GM23338 (cell line): ENCODE measurements at regions not wholly inside any gene's neighbourhood (a gene's known extent, or its start where the extent isn't known, plus 50 kb on each side); places are given as distances from the start of the nearest gene placed in this dataset.

Experiments
- ATAC-seq: fragments of 200-7000 bp; cut with Tn5 transposase; 3 replicates; pipeline ENCODE4 v1.9.1; 2020
- DNase-seq: peaks from one replicate; pipeline ENCODE4 v3.0.0-alpha.2; 2015; ENCODE audit warnings: low spot score
- H2AFZ ChIP-seq: fragments of 200-600 bp; sonication (generic); 2 replicates; pipeline ENCODE4 v1.8.0; 2016; ENCODE audit warnings: antibody characterized with exemption, mild to moderate bottlenecking, moderate library complexity
- H3F3A ChIP-seq: fragments of 200-600 bp; sonication (generic); replicated peaks from 2 replicates; pipeline ENCODE4 v1.8.0; 2017; ENCODE audit warnings: antibody characterized with exemption, mixed run types, low read depth
- H3K27ac ChIP-seq: fragments of 200-600 bp; sonication (generic); 2 replicates; pipeline ENCODE4 v1.6.1; 2016; ENCODE audit warnings: low read depth
- H3K27me3 ChIP-seq: fragments of 200-600 bp; sonication (generic); 2 replicates; pipeline ENCODE4 v1.8.0; 2016; ENCODE audit warnings: mild to moderate bottlenecking, mixed run types, moderate library complexity; ENCODE audit not compliant: insufficient read depth
- H3K36me3 ChIP-seq: fragments of 200-600 bp; sonication (generic); 2 replicates; pipeline ENCODE4 v1.8.0; 2016; ENCODE audit warnings: mild to moderate bottlenecking; ENCODE audit not compliant: insufficient read depth
- H3K4me1 ChIP-seq: fragments of 200-600 bp; sonication (generic); 2 replicates; pipeline ENCODE4 v1.8.0; 2016; ENCODE audit warnings: mild to moderate bottlenecking, moderate library complexity; ENCODE audit not compliant: insufficient read depth
- H3K4me2 ChIP-seq: fragments of 200-600 bp; sonication (generic); 2 replicates; pipeline ENCODE4 v1.7.1; 2017; ENCODE audit warnings: mixed run types
- H3K4me3 ChIP-seq: fragments of 200-600 bp; sonication (generic); 2 replicates; pipeline ENCODE4 v1.6.1; 2016; ENCODE audit warnings: mixed run types
- H3K79me2 ChIP-seq: fragments of 200-600 bp; sonication (generic); replicated peaks from 2 replicates; pipeline ENCODE4 v1.8.0; 2017; ENCODE audit warnings: mild to moderate bottlenecking; ENCODE audit not compliant: insufficient read depth
- H3K9me2 ChIP-seq: fragments of 200-600 bp; sonication (generic); 2 replicates; pipeline ENCODE4 v1.8.0; 2017; ENCODE audit not compliant: insufficient read depth
- H4K20me1 ChIP-seq: fragments of 200-600 bp; sonication (generic); replicated peaks from 2 replicates; pipeline ENCODE4 v1.8.0; 2017; ENCODE audit warnings: mild to moderate bottlenecking; ENCODE audit not compliant: insufficient read depth
- H3K27ac Mint-ChIP-seq: 2 replicates; pipeline ENCODE4 v1.8.0; 2020; ENCODE audit warnings: inconsistent platforms, mild to moderate bottlenecking, moderate library complexity, mixed read lengths
- H3K27me3 Mint-ChIP-seq: 3 replicates; pipeline ENCODE4 v1.8.0; 2022; ENCODE audit warnings: low read depth, mild to moderate bottlenecking, moderate library complexity, mixed read lengths, inconsistent platforms; ENCODE audit not compliant: insufficient read depth, poor library complexity
- H3K36me3 Mint-ChIP-seq: 3 replicates; pipeline ENCODE4 v1.8.0; 2021; ENCODE audit warnings: low read depth, mild to moderate bottlenecking, inconsistent platforms, moderate library complexity, mixed read lengths
- H3K4me1 Mint-ChIP-seq: 3 replicates; pipeline ENCODE4 v1.8.0; 2020; ENCODE audit warnings: mild to moderate bottlenecking, inconsistent platforms, mixed read lengths
- H3K4me3 Mint-ChIP-seq: 3 replicates; pipeline ENCODE4 v1.8.0; 2021; ENCODE audit warnings: moderate library complexity, mild to moderate bottlenecking, inconsistent platforms, mixed read lengths
- H3K9me3 Mint-ChIP-seq: 3 replicates; pipeline ENCODE4 v1.8.0; 2020; ENCODE audit warnings: moderate library complexity, mild to moderate bottlenecking, inconsistent platforms, mixed read lengths
- CREB1 ChIP-seq: fragments of 250-450 bp; sonication (Bioruptor Pico); IDR thresholded peaks from 2 replicates; pipeline ENCODE4 v1.5.0; 2020; ENCODE audit warnings: low read depth, mild to moderate bottlenecking, moderate library complexity
- CTCF ChIP-seq, 2 experiments: fragments of 200-600 bp in 1 of 2; sonication (generic) in 1 of 2; conservative IDR thresholded peaks; 2 replicates each; pipeline versions ENCODE4 v1.5.1 to v1.6.1; 2016 to 2017; ENCODE audit warnings: antibody characterized with exemption in 2 of 2, low read depth in 2 of 2, mild to moderate bottlenecking in 2 of 2, moderate library complexity in 1 of 2
- EZH2 ChIP-seq: fragments of 200-600 bp; sonication (generic); IDR thresholded peaks from one replicate; pipeline ENCODE4 v1.8.0; 2017; ENCODE audit warnings: antibody characterized with exemption, mild to moderate bottlenecking, low read depth; ENCODE audit not compliant: unreplicated experiment
- EZH2phosphoT487 ChIP-seq: fragments of 200-600 bp; sonication (generic); IDR thresholded peaks from one replicate; pipeline ENCODE4 v1.8.1; 2018; ENCODE audit warnings: antibody characterized with exemption; ENCODE audit not compliant: unreplicated experiment
- JUNB ChIP-seq: IDR thresholded peaks from one replicate; pipeline ENCODE4 v1.6.1; 2016; ENCODE audit warnings: antibody characterized with exemption; ENCODE audit not compliant: unreplicated experiment
- NANOG ChIP-seq: IDR thresholded peaks from 2 replicates; pipeline ENCODE4 v1.6.1; 2016; ENCODE audit warnings: antibody characterized with exemption, borderline replicate concordance
- POLR2AphosphoS5 ChIP-seq: IDR thresholded peaks from 2 replicates; pipeline ENCODE4 v1.6.1; 2016; ENCODE audit warnings: antibody characterized with exemption, low read depth
- REST ChIP-seq: IDR thresholded peaks from one replicate; pipeline ENCODE4 v1.6.1; 2018; ENCODE audit warnings: antibody characterized with exemption; ENCODE audit not compliant: unreplicated experiment
- STAT1 ChIP-seq: IDR thresholded peaks from one replicate; pipeline ENCODE4 v1.6.1; 2016; ENCODE audit warnings: antibody characterized with exemption; ENCODE audit not compliant: unreplicated experiment
- ZNF114 ChIP-seq: fragments of 250-450 bp; sonication (Bioruptor Pico); IDR thresholded peaks from 2 replicates; pipeline ENCODE4 v1.5.0; 2020; ENCODE audit warnings: mild to moderate bottlenecking, moderate library complexity
- ZNF331 ChIP-seq: fragments of 250-450 bp; sonication (Bioruptor Pico); IDR thresholded peaks from 2 replicates; pipeline ENCODE4 v1.5.0; 2020; ENCODE audit warnings: low read depth, mild to moderate bottlenecking, moderate library complexity
- ZNF462 ChIP-seq: fragments of 250-450 bp; sonication (Bioruptor Pico); IDR thresholded peaks from 2 replicates; pipeline ENCODE4 v1.5.0; 2020; ENCODE audit warnings: mild to moderate bottlenecking, moderate library complexity
- TF ChIP-seq, protein P1 (sequence below): IDR thresholded peaks from 2 replicates; pipeline ENCODE4 v1.6.1; 2016; ENCODE audit warnings: antibody characterized with exemption

DNA sequence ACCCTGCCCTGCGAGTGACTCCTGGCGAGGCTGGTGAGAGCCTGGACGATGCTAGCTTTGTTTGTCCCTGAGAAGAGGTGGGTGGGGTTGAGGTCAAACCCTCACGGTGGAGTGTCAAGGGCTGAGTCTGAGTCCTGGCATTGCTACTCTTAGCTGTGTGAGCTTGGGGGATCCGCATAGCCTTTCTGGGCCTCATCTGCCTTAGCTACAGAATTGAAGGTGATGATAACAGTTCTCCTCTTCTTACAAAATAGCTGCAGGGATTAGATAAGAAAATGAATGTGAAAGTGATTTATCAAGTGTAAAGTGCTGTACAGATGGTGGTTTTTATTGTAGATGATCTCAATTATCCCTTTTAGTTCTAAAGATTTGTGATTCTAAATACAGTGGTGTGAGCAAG is 144.6 kb downstream of the LPIN1 start:
- Histone ChIP-seq H3K4me2 (no peak overlapping the region), H3K9me2 (no peaks in the 10 kb centered on the region), H3K4me1 (no peaks in the 10 kb centered on the region), H4K20me1 (no peaks in the 10 kb centered on the region), H3K36me3 (no peaks in the 10 kb centered on the region), H3K4me3 (no peak overlapping the region), H3K79me2 (no peaks in the 10 kb centered on the region), H3K27ac (no peak overlapping the region), H3K27me3 (no peaks in the 10 kb centered on the region), H2AFZ (no peak overlapping the region), H3F3A (no peaks in the 10 kb centered on the region)
- ATAC-seq (no peak), DNase-seq (no peak)
- H3K27me3 Mint-ChIP-seq, result peaks cover 1% of the 10 kb centered on the region
- H3K36me3 Mint-ChIP-seq, result peaks cover 22% of the 10 kb centered on the region
- H3K4me3 Mint-ChIP-seq, result no peak overlapping the region
- no peak overlapping the region for H3K27ac Mint-ChIP-seq
- H3K9me3 Mint-ChIP-seq, result peaks cover 50% of the 10 kb centered on the region
- H3K4me1 Mint-ChIP-seq, result no peaks in the 10 kb centered on the region
- TF ChIP-seq POLR2AphosphoS5 (no peak), EZH2 (no peak), NANOG (no peak), CTCF (conservative IDR thresholded peaks at IDR 0.05; ENCODE audit: low read depth in 2 of 2) (no peak), STAT1 (no peak), EZH2phosphoT487 (no peak), ZNF114 (CRISPR knock-in tag) (no peak), ZNF462 (CRISPR knock-in tag) (no peak), REST (no peak), CREB1 (CRISPR knock-in tag) (no peak), ZNF331 (CRISPR knock-in tag) (no peak), JUNB (no peak)
- TF ChIP-seq, protein P1, sequence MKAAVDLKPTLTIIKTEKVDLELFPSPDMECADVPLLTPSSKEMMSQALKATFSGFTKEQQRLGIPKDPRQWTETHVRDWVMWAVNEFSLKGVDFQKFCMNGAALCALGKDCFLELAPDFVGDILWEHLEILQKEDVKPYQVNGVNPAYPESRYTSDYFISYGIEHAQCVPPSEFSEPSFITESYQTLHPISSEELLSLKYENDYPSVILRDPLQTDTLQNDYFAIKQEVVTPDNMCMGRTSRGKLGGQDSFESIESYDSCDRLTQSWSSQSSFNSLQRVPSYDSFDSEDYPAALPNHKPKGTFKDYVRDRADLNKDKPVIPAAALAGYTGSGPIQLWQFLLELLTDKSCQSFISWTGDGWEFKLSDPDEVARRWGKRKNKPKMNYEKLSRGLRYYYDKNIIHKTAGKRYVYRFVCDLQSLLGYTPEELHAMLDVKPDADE, result no peak
